Stimulated activated CD8-positive, alpha-beta memory T cell treated with anti-CD3 and anti-CD28 coated beads, Interleukin-12 subunit alpha, Interleukin-12 subunit beta, amount 100 ng/mL, for 1 hour (primary cell): ENCODE measurements at regions not wholly inside any gene's neighbourhood (a gene's known extent, or its start where the extent isn't known, plus 50 kb on each side); places are given as distances from the start of the nearest gene placed in this dataset.
"Not testable (repeated sequence)": the region's sequence is repeated elsewhere in the genome, so short reads cannot be mapped to it uniquely, and the experiment has no call there.

Experiments
- DNase-seq: peaks from one replicate; pipeline ENCODE4 v3.0.0-alpha.2; 2020; ENCODE audit warnings: low read depth

- DNase-seq: no peak
Measured at GRCh38 chr1:228824366-228824765, 89.1 kb downstream of the RHOU start.

- no peak for DNase-seq
Measured at GRCh38 chr1:228825041-228825440, 89.8 kb downstream of the RHOU start.

GRCh38 chr1:228825840-228826484 is 90.7 kb downstream of the RHOU start:
- DNase-seq: no peak

- DNase-seq: no peak
Measured at GRCh38 chr1:228827019-228827418, 91.7 kb downstream of the RHOU start.

GRCh38 chr1:228828151-228828550 is 92.9 kb downstream of the RHOU start:
- DNase-seq: no peak

GRCh38 chr1:228830185-228830953 is 95.1 kb downstream of the RHOU start:
- no peak for DNase-seq

GRCh38 chr1:228830954-228831481 is 95.7 kb downstream of the RHOU start:
- no peak for DNase-seq

- no peak for DNase-seq
Measured at GRCh38 chr1:228833911-228834688, 98.8 kb downstream of the RHOU start.

GRCh38 chr1:228835456-228835855 is 100.2 kb downstream of the RHOU start:
- DNase-seq: no peak

- no peak for DNase-seq
Measured at GRCh38 chr1:228835911-228836310, 100.6 kb downstream of the RHOU start.

GRCh38 chr1:228836427-228836826 is 101.1 kb downstream of the RHOU start:
- no peak for DNase-seq

- no peak for DNase-seq
Measured at GRCh38 chr1:228837032-228837431, 101.8 kb downstream of the RHOU start.

- no peak for DNase-seq
Measured at GRCh38 chr1:228837817-228838716, 102.8 kb downstream of the RHOU start.

- DNase-seq: no peak
Measured at GRCh38 chr1:228838717-228839500, 103.6 kb downstream of the RHOU start.

GRCh38 chr1:228839656-228840055 is 104.4 kb downstream of the RHOU start:
- DNase-seq: no peak

GRCh38 chr1:228841632-228842031 is 106.4 kb downstream of the RHOU start:
- DNase-seq: no peak

GRCh38 chr1:228842094-228842775 is 107.0 kb downstream of the RHOU start:
- DNase-seq: no peak

GRCh38 chr1:228845101-228845500 is 109.8 kb downstream of the RHOU start:
- no peak for DNase-seq

GRCh38 chr1:228846952-228847351 is 111.7 kb downstream of the RHOU start:
- no peak for DNase-seq

GRCh38 chr1:228847451-228847850 is 112.2 kb downstream of the RHOU start:
- not testable (repeated sequence) for DNase-seq
